HS-5 (cell line): ENCODE measurements at regions not wholly inside any gene's neighbourhood (a gene's known extent, or its start where the extent isn't known, plus 50 kb on each side); places are given as distances from the start of the nearest gene placed in this dataset.

Source experiments
- DNase-seq: peaks from one replicate; pipeline ENCODE4 v3.0.0-alpha.2; 2012; ENCODE audit warnings: low read depth

DNA sequence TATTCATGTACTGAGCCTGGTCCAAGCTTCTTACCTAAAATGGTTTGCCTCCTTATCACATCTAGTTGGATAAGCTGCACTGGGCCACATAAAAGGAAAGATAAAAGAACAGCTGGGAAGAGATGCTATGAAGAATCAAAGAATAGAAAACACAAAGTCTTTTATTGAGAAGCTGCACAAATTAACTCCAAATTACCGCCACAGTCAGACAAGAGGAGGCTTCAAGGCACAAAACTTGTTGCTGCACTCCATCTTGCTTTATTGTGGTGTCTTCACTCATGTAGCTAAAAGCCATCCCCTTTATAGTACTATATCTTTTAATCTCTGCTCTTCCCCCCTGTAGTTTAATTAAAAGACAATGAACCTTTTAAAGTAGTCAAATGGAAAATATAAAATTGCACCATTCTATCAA lies 330.6 kb upstream of the PMFBP1 start:
- no peak for DNase-seq

DNA sequence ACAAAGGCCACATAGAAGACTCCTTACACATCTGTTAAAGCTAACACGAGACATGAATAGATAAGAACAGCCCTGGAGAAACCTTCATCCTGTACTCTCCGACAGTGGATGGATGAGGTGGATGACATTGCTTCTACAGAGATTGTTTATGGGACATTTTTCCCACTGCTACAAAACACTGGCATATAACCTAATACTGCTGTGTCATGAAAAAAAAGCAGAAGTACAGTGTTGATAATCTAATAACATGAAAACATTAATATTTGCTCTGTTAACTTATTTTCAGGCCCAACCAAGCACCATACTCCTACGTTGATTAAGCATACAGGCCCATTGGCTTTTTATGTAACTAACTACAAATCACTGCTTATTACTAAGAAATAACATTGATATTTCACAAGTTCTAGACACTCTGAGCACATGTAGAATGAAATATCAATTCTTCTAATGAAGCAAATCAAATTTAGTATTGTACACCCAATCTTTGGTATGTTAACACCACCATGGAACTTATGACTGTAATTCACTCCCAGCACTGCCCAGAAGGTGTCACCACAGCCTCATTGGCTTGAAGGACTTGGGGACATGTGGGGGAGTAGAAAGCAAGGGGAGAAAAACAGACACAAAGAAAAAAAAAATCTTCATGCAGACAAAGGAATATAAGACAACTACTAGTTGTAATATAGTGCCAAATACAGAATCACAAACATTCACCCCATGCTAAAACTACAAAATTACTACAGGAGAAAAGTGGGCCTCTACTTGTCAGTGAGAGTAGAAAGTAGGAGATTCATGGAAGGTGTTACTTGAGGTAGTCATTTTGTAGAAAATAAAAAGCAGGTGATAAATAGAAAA lies 330.0 kb upstream of the PMFBP1 start:
- no peak for DNase-seq

DNA sequence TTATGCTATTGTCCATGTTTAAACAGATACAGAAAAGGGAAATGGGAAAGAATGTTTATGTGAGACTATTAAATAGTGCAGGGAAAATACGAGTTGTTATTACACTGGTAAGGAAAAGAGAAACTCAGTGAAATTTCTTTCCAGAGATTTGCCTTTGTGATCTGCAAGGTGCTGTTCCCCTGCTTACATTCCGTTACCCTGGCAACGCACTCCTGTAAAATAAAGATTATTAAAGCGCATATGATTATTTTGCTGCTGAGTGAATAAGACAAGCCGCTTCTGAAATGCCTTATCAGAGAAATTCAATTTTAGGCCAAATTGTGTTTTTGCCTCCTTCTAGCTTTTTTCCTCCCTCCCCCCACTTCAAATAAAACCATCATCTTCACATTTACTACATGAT lies 328.6 kb upstream of the PMFBP1 start:
- DNase-seq: no peak

DNA sequence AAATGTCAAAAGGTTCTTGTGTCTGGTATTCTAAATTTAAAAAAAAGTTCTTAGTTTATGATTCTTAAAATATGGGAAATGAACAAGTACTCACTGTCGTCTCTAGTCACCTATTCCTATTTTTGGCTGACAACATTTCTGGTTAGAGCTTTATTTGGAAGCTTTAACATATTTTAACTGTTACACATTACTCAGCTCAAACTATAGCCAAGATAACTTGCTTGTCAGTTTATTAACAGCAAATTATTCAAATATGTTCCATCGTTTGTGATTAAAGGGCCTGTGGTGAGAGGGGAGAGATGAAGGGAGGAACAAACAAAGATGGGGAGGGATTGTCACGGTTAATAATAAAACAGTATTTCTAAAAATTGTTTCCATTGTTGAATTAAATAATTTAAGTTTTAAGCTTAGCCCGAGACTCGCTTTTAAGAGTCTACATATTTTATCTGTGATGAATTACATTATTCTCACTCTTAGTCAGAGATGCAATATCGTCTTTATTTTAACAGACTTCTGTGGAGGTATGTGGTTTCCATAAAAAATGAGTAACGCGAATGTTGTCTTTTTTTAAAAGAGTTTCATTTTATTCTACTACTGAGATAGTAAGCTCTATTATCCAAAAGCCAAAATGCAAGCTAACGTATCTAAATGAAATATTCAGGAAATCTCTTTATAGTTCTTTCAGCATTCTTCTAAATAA lies 321.9 kb upstream of the PMFBP1 start:
- DNase-seq: peak; percentile 80

DNA sequence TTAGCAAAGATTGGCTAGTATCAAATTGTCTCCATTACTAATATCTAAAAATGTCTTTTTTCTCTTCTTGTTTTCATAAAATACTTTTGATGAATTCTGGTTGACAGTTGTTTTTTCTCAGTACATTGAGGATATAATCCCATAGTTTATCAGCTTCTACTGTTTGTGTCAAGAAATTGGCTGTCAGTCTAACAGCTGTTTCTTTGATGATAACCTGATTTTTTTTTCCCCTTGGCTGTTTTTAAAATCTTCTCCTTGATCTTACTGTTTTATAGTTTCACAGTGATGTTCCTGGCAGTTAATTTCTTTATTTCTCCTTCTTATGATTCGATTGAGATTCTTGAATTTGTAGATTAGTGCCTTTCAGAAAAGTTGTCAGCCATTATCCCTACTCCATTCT lies 315.3 kb upstream of the PMFBP1 start:
- no peak for DNase-seq

DNA sequence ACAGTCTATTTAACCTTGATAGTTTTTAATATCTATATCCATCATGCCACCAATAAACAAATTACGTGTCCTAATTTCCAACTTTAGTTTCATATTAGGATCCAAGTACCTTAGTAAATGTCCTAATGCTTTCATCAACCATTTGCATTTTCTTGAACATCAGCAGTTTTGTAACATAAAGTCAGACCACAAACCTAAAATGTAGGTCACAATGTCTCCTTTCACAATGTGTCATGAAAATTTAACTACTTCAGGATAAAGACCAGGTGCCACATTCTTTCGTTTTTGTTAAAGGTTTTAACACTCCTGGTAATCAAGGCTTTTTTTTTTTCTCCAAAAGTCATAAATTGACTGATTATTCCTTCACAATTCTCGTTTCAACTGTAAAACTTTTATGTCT lies 310.7 kb upstream of the PMFBP1 start:
- no peak for DNase-seq

DNA sequence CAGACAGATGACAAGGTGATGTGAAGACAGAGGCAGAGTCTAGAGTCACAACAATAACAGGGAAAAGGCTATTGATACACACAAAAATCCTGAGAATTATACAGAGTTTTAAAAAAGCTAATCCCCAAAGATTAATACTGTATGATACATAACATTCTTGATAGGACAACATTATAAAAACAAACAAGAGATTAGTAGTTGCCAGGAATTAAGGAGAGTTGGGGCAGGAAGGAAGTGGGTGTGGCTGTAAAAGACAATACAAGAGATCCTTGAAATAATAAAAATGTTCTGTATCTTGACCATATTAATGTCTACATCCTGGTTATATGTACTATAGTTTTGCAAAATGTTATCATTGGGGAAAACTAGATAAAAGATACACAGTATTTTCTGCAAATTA lies 309.5 kb upstream of the PMFBP1 start:
- DNase-seq: no peak

DNA sequence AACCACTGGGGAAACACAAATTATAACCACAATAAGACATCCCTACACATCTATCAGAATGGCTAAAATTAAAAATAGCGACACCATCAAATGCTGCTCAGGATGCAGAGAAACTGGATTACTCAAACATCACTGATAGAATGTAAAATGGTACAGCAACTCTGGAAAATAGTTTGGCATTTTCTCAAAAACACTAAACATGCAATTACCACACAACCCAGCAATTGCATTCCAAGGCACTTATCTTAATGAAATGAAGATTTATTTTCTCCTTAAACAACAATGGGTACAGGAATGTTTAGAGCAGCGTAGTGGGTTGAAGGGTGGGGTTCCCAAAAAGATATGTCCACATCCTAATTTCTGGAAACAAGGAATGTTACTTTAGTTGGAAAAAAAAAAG lies 309.0 kb upstream of the PMFBP1 start:
- no peak for DNase-seq

DNA sequence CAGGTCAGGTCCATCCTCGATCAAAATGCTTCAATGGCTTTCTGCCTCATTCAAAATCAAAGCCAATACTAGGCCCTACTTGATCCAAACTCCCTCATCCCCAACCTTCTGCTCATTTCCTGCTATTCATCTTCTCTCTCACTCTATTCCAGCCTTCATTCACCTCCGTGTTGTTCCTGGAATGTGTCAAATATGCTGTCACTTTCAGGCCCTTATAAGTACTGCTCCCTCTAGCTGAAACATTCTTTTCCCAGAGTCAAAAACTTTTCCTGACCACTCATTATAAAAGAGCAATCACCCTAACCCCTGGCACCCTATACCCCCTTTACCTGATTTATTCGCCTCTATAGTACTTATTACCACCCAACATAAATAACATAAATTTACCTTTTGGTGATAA lies 303.7 kb upstream of the PMFBP1 start:
- DNase-seq: no peak

DNA sequence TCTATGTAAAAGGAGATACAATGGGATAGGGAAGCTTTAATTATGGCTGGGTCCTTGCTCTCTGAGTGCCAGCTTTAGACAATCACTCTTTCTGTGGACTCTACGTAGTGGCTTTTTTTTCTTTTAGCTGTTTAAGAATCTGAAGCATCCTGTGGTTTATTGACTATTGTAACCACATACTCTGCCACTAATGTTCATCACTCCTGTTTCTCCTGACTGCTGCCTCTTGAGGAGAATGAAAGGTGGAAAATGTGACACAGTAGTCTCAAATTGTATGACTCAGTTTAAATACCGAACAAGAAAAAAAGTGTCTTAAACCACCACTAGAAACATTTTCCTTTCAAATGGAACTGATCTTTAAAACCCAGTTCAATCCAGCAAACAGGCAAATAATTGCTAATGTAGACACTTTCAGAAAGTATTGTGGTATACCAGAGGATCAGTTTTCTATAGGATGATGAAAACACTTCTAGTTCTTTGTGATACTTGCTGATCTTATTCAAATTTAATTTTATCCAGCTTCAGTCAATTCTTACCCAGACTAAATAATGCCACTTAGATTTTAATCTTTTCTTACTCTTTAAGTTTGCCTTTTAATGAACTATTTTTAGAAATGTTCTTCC lies 302.7 kb upstream of the PMFBP1 start:
- peak; percentile 71 for DNase-seq

DNA sequence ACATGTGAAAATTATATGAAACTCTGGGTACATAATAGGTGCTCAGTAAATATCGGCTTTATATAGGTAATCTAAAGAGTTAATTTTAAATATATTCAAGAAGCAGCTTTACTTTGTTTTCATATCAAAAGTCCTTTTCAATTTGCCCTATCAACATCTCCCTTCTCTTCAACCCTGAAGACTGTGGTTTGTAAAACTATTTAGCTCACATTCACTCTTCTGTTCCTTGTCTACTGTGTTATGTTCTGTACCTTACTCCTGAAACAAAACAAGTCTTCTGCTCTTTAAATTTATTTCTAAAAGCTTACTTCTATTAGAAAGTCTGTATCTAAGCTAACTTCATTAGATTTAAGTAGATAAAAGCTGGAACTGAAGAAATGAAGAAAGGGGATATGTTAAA lies 301.7 kb upstream of the PMFBP1 start:
- no peak for DNase-seq

DNA sequence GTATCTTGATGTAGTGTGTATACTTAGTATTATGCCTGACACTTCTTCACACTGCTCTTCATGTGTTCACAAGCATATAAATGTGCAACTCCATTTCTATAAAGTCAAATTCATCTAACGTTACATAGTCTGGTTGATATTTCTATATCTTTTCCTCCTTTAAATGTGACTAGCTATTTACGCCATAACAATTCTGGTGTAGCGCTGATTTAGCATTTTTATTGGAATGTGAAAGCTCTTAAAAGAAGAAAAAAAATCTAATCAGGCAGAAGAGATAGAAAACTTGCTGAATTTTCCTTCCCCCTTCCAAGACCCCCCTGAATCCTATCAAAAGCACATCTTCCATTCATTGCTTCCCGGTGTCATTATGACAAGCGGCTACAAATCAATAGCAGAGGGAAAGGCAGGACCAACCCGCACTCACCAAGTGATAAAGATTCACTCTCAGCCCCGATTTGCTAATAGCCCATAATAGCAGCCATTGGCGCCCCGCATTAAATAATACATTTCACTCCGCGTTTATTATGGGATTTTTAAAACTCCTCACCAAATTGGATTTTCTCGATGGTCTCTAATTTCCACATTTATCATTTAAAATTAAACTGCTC lies 299.5 kb upstream of the PMFBP1 start:
- DNase-seq: no peak

DNA sequence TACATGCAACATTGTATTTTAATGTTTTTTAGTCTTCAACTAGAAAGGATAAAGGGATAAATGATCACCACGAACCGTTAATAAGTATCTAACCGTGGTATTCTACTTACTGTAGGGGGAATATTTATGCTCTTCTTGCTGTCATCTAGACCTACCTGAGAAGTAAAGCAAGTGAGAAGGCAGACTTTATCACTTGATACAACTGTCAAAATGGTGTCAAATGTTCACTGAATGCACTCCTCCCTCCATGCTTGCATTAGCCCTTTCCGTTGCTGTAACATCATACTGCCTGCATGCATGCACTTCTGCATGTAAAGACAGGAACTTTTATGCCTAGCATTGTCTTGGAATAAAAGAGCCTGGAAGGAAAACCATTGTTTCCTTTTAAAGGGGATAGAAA lies 298.6 kb upstream of the PMFBP1 start:
- DNase-seq: no peak

DNA sequence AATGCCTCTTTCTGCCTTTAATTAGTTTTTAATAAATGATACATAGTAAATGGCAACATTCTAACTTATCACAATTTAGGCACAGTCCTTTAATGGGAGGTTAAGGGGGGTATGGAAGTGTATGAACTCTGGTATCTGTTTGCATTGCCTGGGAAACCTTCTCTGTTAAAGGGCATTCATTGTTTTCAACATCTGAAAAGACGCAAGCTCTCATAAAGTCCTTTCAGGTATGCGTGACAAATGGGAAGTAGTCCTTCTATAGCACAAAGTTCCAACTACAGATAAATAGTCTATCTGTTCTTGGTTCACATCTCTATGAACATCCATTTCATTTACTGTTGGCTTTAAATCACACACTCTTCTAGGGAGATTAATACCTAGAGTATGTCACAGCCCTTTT lies 298.0 kb upstream of the PMFBP1 start:
- DNase-seq: no peak

DNA sequence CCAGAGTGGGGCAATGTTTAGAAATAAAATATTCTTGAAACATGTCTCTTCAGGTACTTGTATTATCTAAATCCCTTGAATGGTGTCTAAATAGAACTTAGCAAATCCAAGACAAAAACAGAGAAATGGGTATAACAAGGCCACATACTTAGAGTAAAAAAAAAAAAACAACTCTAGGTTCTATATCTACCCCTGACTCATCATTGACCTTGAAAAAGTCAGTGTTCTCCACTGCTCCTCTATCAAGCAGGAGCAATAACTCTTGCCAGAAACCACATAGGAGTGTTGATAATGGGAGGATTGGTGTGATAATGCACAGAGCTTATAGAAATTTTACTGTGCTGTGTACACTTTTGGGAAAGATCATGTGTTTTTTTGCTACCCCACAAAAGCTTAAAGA lies 296.6 kb upstream of the PMFBP1 start:
- no peak for DNase-seq

DNA sequence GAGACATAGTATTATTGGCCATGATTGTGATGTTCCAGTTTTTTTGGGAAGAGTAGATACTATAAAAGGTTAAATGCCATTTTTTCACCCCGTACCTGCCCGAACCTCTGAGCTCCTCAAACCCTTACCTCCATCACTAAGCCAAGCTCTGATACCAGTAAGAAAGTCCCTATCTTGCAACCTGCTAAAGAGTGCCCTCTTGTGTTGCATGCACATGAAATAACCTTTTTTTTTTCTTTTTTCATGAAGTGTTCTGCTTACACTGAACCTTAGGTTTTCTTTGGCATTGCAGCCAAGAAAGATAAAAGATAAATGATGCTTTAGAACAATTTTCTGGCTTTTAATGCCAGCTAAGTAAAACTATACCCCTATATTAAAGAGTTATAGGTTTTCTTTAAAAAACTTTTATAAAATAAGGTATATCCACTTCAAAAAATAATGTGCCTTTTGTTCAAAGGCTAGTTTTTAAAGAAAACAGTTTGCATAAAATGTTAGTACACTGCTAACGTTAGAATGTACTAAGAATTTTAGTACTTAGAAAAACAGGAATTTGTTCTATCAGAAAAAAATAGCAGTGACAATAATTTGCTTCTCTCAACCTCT lies 295.3 kb upstream of the PMFBP1 start:
- peak; percentile 16 for DNase-seq

DNA sequence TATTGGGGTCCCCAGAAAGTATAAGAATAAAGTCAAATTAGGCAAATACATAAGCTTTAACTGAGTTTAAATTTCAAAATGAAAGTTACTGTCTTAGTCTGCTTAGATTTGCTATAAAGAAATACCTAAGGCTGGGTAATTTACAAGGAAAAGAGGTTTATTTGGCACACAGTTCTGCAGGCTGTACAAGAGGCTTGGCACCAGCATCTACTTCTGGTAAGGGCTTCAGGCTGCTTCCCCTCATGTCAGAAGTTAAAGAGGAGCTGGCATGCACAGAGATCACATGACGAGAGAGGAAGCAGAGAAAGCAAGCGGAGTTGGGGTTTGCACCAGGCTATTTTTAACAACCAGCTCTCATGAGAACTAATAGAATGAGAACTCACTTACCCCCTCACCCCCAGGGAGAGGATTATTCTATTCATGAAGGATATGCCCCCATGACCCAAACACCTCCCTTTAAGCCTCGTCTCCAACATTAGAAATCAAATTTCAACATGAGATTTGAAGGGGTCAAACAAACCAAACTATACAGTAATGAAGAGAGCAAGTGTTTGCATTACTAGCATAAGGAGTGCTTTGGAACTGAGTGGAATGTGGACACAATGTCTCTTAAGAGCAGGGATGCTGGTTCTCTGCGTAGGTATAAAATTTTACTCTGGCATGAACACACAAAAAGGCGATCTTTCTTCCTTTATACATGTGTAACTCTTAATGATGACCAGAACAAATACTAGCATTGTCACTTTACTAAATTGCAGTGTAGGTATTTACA lies 292.8 kb upstream of the PMFBP1 start:
- DNase-seq: no peak

DNA sequence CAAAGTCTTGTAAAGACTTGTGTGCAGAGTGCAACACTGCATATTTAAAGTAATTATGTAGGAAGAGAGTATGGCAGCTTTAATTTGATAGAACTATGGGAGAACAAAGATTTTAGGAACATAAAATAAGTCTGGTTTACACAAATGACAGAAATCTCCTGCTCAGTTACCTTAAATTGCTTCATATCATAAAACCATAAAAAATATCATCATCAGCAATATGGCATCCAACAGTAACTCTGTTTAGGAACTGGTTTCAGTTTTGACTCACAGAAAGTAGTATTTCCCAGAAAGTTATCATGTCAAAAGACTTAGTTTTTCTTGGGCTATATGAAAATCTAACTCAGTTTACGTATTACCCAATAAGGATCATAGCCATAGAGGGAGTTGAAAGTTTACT lies 292.1 kb upstream of the PMFBP1 start:
- no peak for DNase-seq

DNA sequence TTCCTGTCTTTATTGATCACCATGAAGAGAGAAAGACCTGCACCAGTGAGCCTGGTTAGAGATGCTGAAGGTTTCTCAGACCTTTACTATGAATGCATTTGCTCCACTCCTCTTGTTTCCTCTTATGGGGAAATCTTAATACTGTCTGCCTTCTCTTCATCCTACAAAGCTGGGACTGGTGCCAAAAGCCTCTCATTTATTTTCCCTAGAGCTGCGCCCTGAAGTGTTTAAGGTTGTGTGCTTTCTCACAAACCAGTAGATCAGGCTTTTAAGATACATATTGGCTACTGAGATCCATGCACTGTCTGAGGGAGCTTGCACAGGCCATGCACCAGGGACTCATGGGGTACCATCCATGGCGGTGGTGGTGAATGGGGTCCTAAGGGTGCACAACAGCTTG lies 286.1 kb upstream of the PMFBP1 start:
- no peak for DNase-seq

DNA sequence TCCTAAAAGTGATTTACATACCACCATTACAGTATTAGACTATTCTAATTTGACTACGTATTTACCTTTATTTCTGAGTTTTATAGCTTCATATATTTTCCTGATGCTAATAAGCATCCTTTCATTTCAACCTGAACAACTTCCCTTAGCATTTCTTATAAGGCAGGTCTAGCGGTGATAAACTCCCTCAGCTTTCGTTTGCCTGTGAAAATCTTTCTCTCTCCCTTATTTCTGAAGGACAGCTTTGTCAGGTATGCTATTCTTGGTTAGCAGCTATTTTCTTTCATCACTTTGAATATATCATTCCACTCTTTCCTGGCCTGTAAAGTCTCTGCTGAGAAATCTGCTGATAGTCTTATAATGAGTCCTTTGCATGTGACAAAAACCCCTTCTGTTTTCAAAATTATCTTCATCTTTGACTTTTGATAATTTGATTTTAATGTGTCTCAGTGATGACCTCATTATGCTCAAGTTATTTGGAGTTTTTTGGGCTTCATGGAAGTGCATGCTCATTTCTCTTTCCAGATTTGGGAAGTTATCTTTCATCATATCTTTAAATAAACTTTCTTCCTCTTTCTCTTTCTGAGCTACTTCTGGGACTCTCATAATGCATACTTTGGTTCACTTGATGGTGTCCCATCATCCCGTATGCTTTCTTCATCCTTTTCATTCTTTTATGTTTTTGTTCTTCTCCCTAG lies 285.4 kb upstream of the PMFBP1 start:
- no peak for DNase-seq
